GM20000 (cell line): ENCODE measurements at regions not wholly inside any gene's neighbourhood (a gene's known extent, or its start where the extent isn't known, plus 50 kb on each side); places are given as distances from the start of the nearest gene placed in this dataset.

Source experiments
- DNase-seq: peaks from one replicate; pipeline ENCODE4 v3.0.0; 2012; ENCODE audit warnings: low spot score
- CTCF ChIP-seq: IDR thresholded peaks from 2 replicates; pipeline ENCODE4 v1.5.1; 2012; ENCODE audit warnings: mild to moderate bottlenecking, control low read depth; ENCODE audit errors: extremely low read depth, missing control alignments

GRCh38 chr12:90061809-90062208 is 353.2 kb upstream of the ATP2B1 start:
- no peak for DNase-seq
- no peak for TF ChIP-seq CTCF

GRCh38 chr12:90060031-90060430 is 351.4 kb upstream of the ATP2B1 start:
- TF ChIP-seq CTCF = no peak
- no peak for DNase-seq

GRCh38 chr12:90058704-90059103 is 350.1 kb upstream of the ATP2B1 start:
- no peak for DNase-seq
- no peak for TF ChIP-seq CTCF

- TF ChIP-seq CTCF = no peak
- no peak for DNase-seq
Observed at GRCh38 chr12:90055071-90055470, 346.4 kb upstream of the ATP2B1 start.

GRCh38 chr12:90048918-90049317 is 340.3 kb upstream of the ATP2B1 start:
- TF ChIP-seq CTCF = no peak
- no peak for DNase-seq

- DNase-seq = no peak
- TF ChIP-seq CTCF = no peak
Observed at GRCh38 chr12:90045559-90045958, 336.9 kb upstream of the ATP2B1 start.

GRCh38 chr12:90044069-90044468 is 335.4 kb upstream of the ATP2B1 start:
- DNase-seq = no peak
- TF ChIP-seq CTCF = no peak
